ENCODE measurements at regions not wholly inside any gene's neighbourhood (a gene's known extent, or its start where the extent isn't known, plus 50 kb on each side); places are given as distances from the start of the nearest gene placed in this dataset.

GRCh38 chr6:112770308-112770707 is 423.2 kb downstream of the RFPL4B start:
- TF ChIP-seq CTCF (IDR thresholded peaks at IDR 0.05) = no peak

- TF ChIP-seq CTCF (IDR thresholded peaks at IDR 0.05) = no peak
These were observed 426.1 kb downstream of the RFPL4B start for GRCh38 chr6:112773187-112773586.

GRCh38 chr6:112774319-112774718 is 427.2 kb downstream of the RFPL4B start:
- no peak for TF ChIP-seq CTCF (IDR thresholded peaks at IDR 0.05)

- peak; percentile 79 for TF ChIP-seq CTCF (IDR thresholded peaks at IDR 0.05)
These were observed 433.5 kb downstream of the RFPL4B start for GRCh38 chr6:112780498-112781096.

- TF ChIP-seq CTCF (IDR thresholded peaks at IDR 0.05) = no peak
These were observed 434.1 kb downstream of the RFPL4B start for GRCh38 chr6:112781241-112781640.

- no peak for TF ChIP-seq CTCF (IDR thresholded peaks at IDR 0.05)
These were observed 438.3 kb downstream of the RFPL4B start for GRCh38 chr6:112785408-112785807.

GRCh38 chr6:112786801-112787200 is 439.7 kb downstream of the RFPL4B start:
- TF ChIP-seq CTCF (IDR thresholded peaks at IDR 0.05) = no peak

- TF ChIP-seq CTCF (IDR thresholded peaks at IDR 0.05) = no peak
These were observed 440.2 kb downstream of the RFPL4B start for GRCh38 chr6:112787371-112787770.
